CD8-positive, alpha-beta memory T cell (primary cell): ENCODE measurements at regions not wholly inside any gene's neighbourhood (a gene's known extent, or its start where the extent isn't known, plus 50 kb on each side); places are given as distances from the start of the nearest gene placed in this dataset.

Experiments used
- CTCF ChIA-PET: fragments of 350-600 bp; sonication (Branson Sonifier 250); formaldehyde crosslinking; loops from one replicate; lab custom pipeline; 2021; ENCODE audit warnings: antibody characterized with exemption; lab: Charles Lee
- POLR2A ChIA-PET: fragments of 350-600 bp; sonication (Branson Sonifier 250); formaldehyde crosslinking; loops from one replicate; lab custom pipeline; 2021; ENCODE audit warnings: antibody characterized with exemption; lab: Charles Lee
- DNase-seq, 5 donors: peaks; one replicate each; pipeline versions ENCODE4 v3.0.0 to v3.0.0-alpha.2; 2020 to 2022; ENCODE audit warnings: mixed read lengths in 1 of 5
- H3K27ac ChIP-seq: one replicate; pipeline ENCODE4 v1.7.0; 2013; ENCODE audit warnings: low read depth, mild to moderate bottlenecking, low read length, moderate library complexity
- H3K27me3 ChIP-seq: 2 replicates; pipeline ENCODE4 v1.7.0; 2013; ENCODE audit warnings: low read length, mild to moderate bottlenecking; ENCODE audit not compliant: insufficient read depth, poor library complexity, severe bottlenecking
- H3K36me3 ChIP-seq: 2 replicates; pipeline ENCODE4 v1.7.0; 2013; ENCODE audit warnings: mild to moderate bottlenecking, low read length, moderate library complexity; ENCODE audit not compliant: insufficient read depth
- H3K4me1 ChIP-seq: 2 replicates; pipeline ENCODE4 v1.7.0; 2013; ENCODE audit warnings: mild to moderate bottlenecking, low read length, moderate library complexity; ENCODE audit not compliant: insufficient read depth
- H3K4me3 ChIP-seq: 2 replicates; pipeline ENCODE4 v1.7.0; 2013; ENCODE audit warnings: mild to moderate bottlenecking, low read length
- H3K9me3 ChIP-seq: 2 replicates; pipeline ENCODE4 v1.7.0; 2013; ENCODE audit warnings: mild to moderate bottlenecking, low read length
- H3K27ac Mint-ChIP-seq, 8 donors: one replicate each; pipeline ENCODE4 v1.8.0; 2020 to 2021; ENCODE audit warnings: mixed read lengths in 8 of 8, mild to moderate bottlenecking in 6 of 8, inconsistent platforms in 3 of 8, moderate library complexity in 3 of 8
- H3K27me3 Mint-ChIP-seq, 2 donors: one replicate each; pipeline ENCODE4 v1.8.0; 2020 to 2021; ENCODE audit warnings: mixed read lengths in 2 of 2, mild to moderate bottlenecking in 1 of 2, moderate library complexity in 1 of 2
- H3K36me3 Mint-ChIP-seq, 3 donors: one replicate each; pipeline ENCODE4 v1.8.0; 2020 to 2021; ENCODE audit warnings: mixed read lengths in 3 of 3, inconsistent platforms in 1 of 3, mild to moderate bottlenecking in 1 of 3
- H3K4me1 Mint-ChIP-seq, 3 donors: one replicate each; pipeline ENCODE4 v1.8.0; 2020 to 2021; ENCODE audit warnings: mixed read lengths in 3 of 3, inconsistent platforms in 1 of 3, mild to moderate bottlenecking in 1 of 3
- H3K4me3 Mint-ChIP-seq, 7 donors: one replicate each; pipeline ENCODE4 v1.8.0; 2020 to 2021; ENCODE audit warnings: mixed read lengths in 7 of 7, mild to moderate bottlenecking in 6 of 7, moderate library complexity in 4 of 7, inconsistent platforms in 2 of 7
- H3K9me3 Mint-ChIP-seq, 5 donors: one replicate each; pipeline ENCODE4 v1.8.0; 2020 to 2022; ENCODE audit warnings: mixed read lengths in 5 of 5, mild to moderate bottlenecking in 3 of 5, moderate library complexity in 2 of 5, inconsistent platforms in 1 of 5

GRCh38 chr18:25457601-25458000, 105.6 kb upstream of the ZNF521 start:
- no peak overlapping the region for H3K27ac ChIP-seq
- no peaks in the 10 kb centered on the region for H3K4me1 ChIP-seq
- H3K9me3 Mint-ChIP-seq: peaks cover 0 to 7% (median 3%) of the 10 kb centered on the region in 5 donors
- H3K4me3 Mint-ChIP-seq: no peak overlapping the region
- no peaks in the 10 kb centered on the region for H3K36me3 ChIP-seq
- H3K27me3 ChIP-seq: no peaks in the 10 kb centered on the region
- no peak for DNase-seq
- no peaks in the 10 kb centered on the region for H3K9me3 ChIP-seq
- no peaks in the 10 kb centered on the region for H3K36me3 Mint-ChIP-seq
- peaks cover 0 to 4% of the 10 kb centered on the region in 2 donors for H3K27me3 Mint-ChIP-seq
- ChIA-PET POLR2A (no interaction called here), CTCF (no interaction called here)
- H3K4me1 Mint-ChIP-seq: no peaks in the 10 kb centered on the region
- H3K27ac Mint-ChIP-seq: no peak overlapping the region
- H3K4me3 ChIP-seq: no peak overlapping the region

DNA sequence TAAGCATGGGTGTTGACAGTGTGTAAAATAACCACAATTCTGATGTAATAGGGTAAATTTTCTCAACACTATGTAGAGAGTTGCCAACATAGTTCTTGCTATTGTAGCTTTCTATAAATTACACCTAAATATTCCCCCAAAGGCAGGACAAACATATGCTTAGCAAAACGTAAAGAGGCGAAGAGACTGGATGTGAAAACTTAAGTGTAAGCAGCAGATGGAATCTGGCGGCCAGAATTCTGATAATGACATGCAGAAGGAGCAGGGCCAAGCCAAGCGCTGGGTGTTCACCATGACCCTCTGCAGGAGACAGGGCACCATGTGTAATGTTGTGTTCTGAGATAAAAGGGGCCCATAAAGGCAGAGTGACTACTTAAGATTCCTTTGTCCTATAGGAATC, 105.2 kb upstream of the ZNF521 start:
- no peaks in the 10 kb centered on the region for H3K36me3 ChIP-seq
- CTCF ChIA-PET: no interaction called here
- POLR2A ChIA-PET: no interaction called here
- Mint-ChIP-seq H3K27ac (no peak overlapping the region), H3K4me3 (no peak overlapping the region), H3K4me1 (no peaks in the 10 kb centered on the region), H3K36me3 (no peaks in the 10 kb centered on the region), H3K27me3 (peaks cover 0 to 4% of the 10 kb centered on the region in 2 donors), H3K9me3 (peaks cover 0 to 7% (median 3%) of the 10 kb centered on the region in 5 donors)
- H3K4me3 ChIP-seq: no peak overlapping the region
- no peak overlapping the region for H3K27ac ChIP-seq
- H3K9me3 ChIP-seq: no peaks in the 10 kb centered on the region
- no peaks in the 10 kb centered on the region for H3K27me3 ChIP-seq
- no peak for DNase-seq
- no peaks in the 10 kb centered on the region for H3K4me1 ChIP-seq

DNA sequence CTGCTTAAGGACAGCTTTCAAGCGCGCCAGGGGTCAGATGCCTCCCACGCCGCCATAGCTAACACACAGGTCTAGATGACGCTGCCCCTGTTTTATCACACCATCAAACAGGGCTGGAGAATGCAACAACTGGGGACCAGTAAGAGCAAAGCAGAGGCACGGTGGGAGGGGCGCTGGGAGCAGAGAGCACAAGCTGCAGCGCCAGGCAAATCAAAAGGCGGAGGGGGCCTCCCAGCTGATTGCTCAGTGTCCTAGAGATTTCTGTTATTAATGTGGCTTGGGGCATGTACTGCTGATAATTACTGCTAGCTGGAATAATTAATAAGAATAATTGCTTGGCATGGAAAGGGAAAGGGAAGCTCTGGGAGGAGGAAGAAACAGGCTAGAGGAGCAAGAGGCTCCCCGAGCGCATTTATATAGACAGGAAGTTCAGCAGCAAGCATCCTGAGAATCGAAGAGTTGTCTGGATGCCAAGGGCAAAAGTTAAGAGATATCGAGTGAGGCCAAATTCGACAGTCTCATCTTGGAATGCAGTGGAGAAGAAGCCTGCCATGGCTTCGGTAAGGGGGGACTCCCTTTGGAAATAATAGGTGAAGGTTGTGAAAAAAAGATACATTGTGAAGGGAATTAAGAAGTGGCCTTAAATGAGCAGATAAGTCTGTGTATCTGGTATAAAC, 104.5 kb upstream of the ZNF521 start:
- Mint-ChIP-seq H3K4me1 (no peaks in the 10 kb centered on the region), H3K27me3 (peaks cover 0 to 4% of the 10 kb centered on the region in 2 donors), H3K36me3 (no peaks in the 10 kb centered on the region), H3K4me3 (no peak overlapping the region), H3K27ac (no peak overlapping the region), H3K9me3 (peaks cover 0 to 7% (median 4%) of the 10 kb centered on the region in 5 donors)
- CTCF ChIA-PET: no interaction called here
- POLR2A ChIA-PET: no interaction called here
- H3K9me3 ChIP-seq: no peaks in the 10 kb centered on the region
- DNase-seq: no peak
- H3K4me1 ChIP-seq: no peaks in the 10 kb centered on the region
- no peaks in the 10 kb centered on the region for H3K36me3 ChIP-seq
- H3K27ac ChIP-seq: no peak overlapping the region
- no peak overlapping the region for H3K4me3 ChIP-seq
- H3K27me3 ChIP-seq: no peaks in the 10 kb centered on the region

DNA sequence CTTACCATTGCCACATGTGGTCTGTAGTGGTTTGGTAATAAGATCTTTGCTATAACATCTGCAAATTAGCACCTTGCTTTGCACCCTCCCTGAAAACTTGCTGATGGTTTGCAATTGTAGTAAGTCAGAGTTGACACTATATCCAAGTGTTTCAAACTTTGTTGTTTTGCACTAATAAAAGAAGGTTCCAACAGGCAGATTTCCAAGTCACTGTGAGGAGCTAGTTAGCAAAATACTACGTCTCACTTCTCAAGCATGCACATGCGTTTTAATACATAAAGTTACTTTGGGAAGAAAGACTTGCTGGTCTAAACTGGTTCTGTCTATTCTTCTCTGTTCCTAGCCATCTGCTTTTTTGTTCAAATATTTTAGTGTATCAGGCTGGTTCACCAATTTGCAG, 103.7 kb upstream of the ZNF521 start:
- Histone ChIP-seq H3K36me3 (no peaks in the 10 kb centered on the region), H3K4me1 (no peaks in the 10 kb centered on the region), H3K4me3 (no peak overlapping the region), H3K27me3 (no peaks in the 10 kb centered on the region), H3K27ac (no peak overlapping the region), H3K9me3 (no peaks in the 10 kb centered on the region)
- no peaks in the 10 kb centered on the region for H3K4me1 Mint-ChIP-seq
- no peak overlapping the region for H3K27ac Mint-ChIP-seq
- peaks cover 0 to 4% of the 10 kb centered on the region in 2 donors for H3K27me3 Mint-ChIP-seq
- ChIA-PET POLR2A (no interaction called here), CTCF (no interaction called here)
- H3K4me3 Mint-ChIP-seq: no peak overlapping the region
- no peaks in the 10 kb centered on the region for H3K36me3 Mint-ChIP-seq
- DNase-seq: no peak
- peaks cover 3 to 11% (median 4%) of the 10 kb centered on the region in 5 donors for H3K9me3 Mint-ChIP-seq

DNA sequence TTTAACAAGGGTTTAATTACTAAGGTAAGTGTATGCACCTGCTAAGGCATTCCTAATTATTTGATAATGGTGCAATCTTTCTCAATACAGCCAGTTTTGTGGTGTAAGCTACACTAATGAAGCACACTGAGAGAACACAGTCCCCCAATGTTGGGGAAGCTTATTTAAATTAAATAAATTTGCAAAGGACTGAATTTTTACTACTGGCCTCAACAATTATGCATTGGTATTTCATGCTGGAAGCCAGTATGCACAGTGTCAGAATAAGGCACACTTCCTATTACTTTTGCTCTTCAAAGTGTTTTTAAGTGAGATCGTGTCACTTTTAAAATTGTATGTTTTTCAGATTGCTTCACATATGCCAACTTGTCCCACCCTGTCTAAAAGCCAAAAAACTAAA, 103.2 kb upstream of the ZNF521 start:
- Histone ChIP-seq H3K9me3 (no peaks in the 10 kb centered on the region), H3K36me3 (no peaks in the 10 kb centered on the region), H3K27me3 (no peaks in the 10 kb centered on the region), H3K4me3 (no peak overlapping the region), H3K4me1 (no peaks in the 10 kb centered on the region), H3K27ac (no peak overlapping the region)
- POLR2A ChIA-PET: no interaction called here
- CTCF ChIA-PET: no interaction called here
- Mint-ChIP-seq H3K9me3 (peaks cover 3 to 11% (median 4%) of the 10 kb centered on the region in 5 donors), H3K27ac (no peak overlapping the region), H3K4me1 (no peaks in the 10 kb centered on the region), H3K27me3 (peaks cover 0 to 4% of the 10 kb centered on the region in 2 donors), H3K4me3 (no peak overlapping the region), H3K36me3 (no peaks in the 10 kb centered on the region)
- no peak for DNase-seq

GRCh38 chr18:25454730-25455129, 102.8 kb upstream of the ZNF521 start:
- H3K9me3 Mint-ChIP-seq: peaks cover 3 to 11% (median 4%) of the 10 kb centered on the region in 5 donors
- no peak overlapping the region for H3K27ac Mint-ChIP-seq
- Histone ChIP-seq H3K9me3 (no peaks in the 10 kb centered on the region), H3K36me3 (no peaks in the 10 kb centered on the region), H3K4me3 (no peak overlapping the region), H3K27ac (no peak overlapping the region), H3K4me1 (no peaks in the 10 kb centered on the region), H3K27me3 (no peaks in the 10 kb centered on the region)
- ChIA-PET POLR2A (no interaction called here), CTCF (no interaction called here)
- H3K36me3 Mint-ChIP-seq: no peaks in the 10 kb centered on the region
- DNase-seq: no peak
- H3K27me3 Mint-ChIP-seq: peaks cover 0 to 4% of the 10 kb centered on the region in 2 donors
- H3K4me1 Mint-ChIP-seq: no peaks in the 10 kb centered on the region
- no peak overlapping the region for H3K4me3 Mint-ChIP-seq

GRCh38 chr18:25454270-25454659, 102.3 kb upstream of the ZNF521 start:
- H3K36me3 ChIP-seq: no peaks in the 10 kb centered on the region
- H3K27me3 ChIP-seq: no peaks in the 10 kb centered on the region
- Mint-ChIP-seq H3K27ac (no peak overlapping the region), H3K36me3 (no peaks in the 10 kb centered on the region), H3K4me1 (no peaks in the 10 kb centered on the region), H3K4me3 (no peak overlapping the region), H3K27me3 (peaks cover 0 to 4% of the 10 kb centered on the region in 2 donors), H3K9me3 (peaks cover 3 to 11% (median 4%) of the 10 kb centered on the region in 5 donors)
- no peaks in the 10 kb centered on the region for H3K4me1 ChIP-seq
- H3K9me3 ChIP-seq: no peaks in the 10 kb centered on the region
- DNase-seq: no peak
- no peak overlapping the region for H3K27ac ChIP-seq
- no peak overlapping the region for H3K4me3 ChIP-seq
- CTCF ChIA-PET: no interaction called here
- POLR2A ChIA-PET: no interaction called here

DNA sequence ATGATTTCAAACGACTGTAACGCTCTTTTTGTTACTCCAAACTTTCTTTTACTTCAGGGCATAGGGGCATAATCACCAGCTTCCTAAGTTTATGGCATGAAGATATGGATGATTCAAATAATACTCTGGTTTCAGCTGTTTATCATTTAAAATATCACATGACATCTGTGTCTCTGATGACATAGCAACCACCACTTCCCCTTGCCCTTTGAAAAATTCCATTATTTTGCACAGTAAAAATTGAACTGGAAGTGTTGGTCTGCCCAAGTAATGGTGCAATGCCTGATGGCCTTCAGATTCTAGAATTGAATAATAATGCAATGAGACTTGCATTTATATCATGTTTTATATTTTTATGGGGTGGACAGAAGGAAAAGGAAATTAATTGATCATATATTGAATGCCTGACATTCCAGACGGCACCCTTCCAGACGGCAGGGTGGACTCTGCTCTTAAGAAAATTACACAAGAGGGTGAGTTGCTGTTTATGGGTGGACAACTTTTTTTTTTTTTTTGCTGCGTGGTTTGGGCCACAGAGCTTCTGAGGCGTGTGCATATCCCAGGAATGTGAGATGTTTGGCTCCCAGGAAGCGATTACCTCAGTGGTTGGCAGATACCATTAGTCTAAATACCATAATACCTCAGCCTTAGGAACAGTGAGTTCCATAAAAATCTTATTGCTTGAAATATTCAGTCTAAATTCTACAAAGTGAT, 101.7 kb upstream of the ZNF521 start:
- no peak for DNase-seq
- Mint-ChIP-seq H3K4me3 (no peak overlapping the region), H3K27me3 (peaks cover 0 to 4% of the 10 kb centered on the region in 2 donors), H3K4me1 (no peaks in the 10 kb centered on the region), H3K36me3 (no peaks in the 10 kb centered on the region), H3K9me3 (peaks cover 3 to 13% (median 4%) of the 10 kb centered on the region in 5 donors), H3K27ac (no peak overlapping the region)
- Histone ChIP-seq H3K27ac (no peak overlapping the region), H3K4me3 (no peak overlapping the region), H3K27me3 (no peaks in the 10 kb centered on the region), H3K36me3 (no peaks in the 10 kb centered on the region), H3K9me3 (no peaks in the 10 kb centered on the region), H3K4me1 (no peaks in the 10 kb centered on the region)
- ChIA-PET POLR2A (no interaction called here), CTCF (no interaction called here)
